GM21825 (cell line): ENCODE measurements at regions not wholly inside any gene's neighbourhood (a gene's known extent, or its start where the extent isn't known, plus 50 kb on each side); places are given as distances from the start of the nearest gene placed in this dataset.
"Not testable (repeated sequence)": the region's sequence is repeated elsewhere in the genome, so short reads cannot be mapped to it uniquely, and the experiment has no call there.

Experiments used
- ATAC-seq: cut with Tn5 transposase; IDR thresholded peaks from one replicate; pipeline ENCODE4 v1.9.1; 2021; ENCODE audit warnings: mild to moderate bottlenecking, moderate library complexity; ENCODE audit not compliant: unreplicated experiment

- not testable (repeated sequence) for ATAC-seq
Measured at GRCh38 chr1:228611707-228612106, 123.6 kb upstream of the RHOU start.

GRCh38 chr1:228622002-228622716, 113.1 kb upstream of the RHOU start:
- not testable (repeated sequence) for ATAC-seq

- not testable (repeated sequence) for ATAC-seq
Measured at GRCh38 chr1:228626481-228626880, 108.8 kb upstream of the RHOU start.

- ATAC-seq, result not testable (repeated sequence)
Measured at GRCh38 chr1:228632858-228633257, 102.4 kb upstream of the RHOU start.

- not testable (repeated sequence) for ATAC-seq
Measured at GRCh38 chr1:228635304-228635703, 100.0 kb upstream of the RHOU start.

- not testable (repeated sequence) for ATAC-seq
Measured at GRCh38 chr1:228637529-228637928, 97.8 kb upstream of the RHOU start.

GRCh38 chr1:228646717-228647522, 88.4 kb upstream of the RHOU start:
- peak; percentile 41 for ATAC-seq

GRCh38 chr1:228647523-228648444, 87.5 kb upstream of the RHOU start:
- peak; percentile 39 for ATAC-seq

- no peak for ATAC-seq
Measured at GRCh38 chr1:228648647-228649383, 86.5 kb upstream of the RHOU start.

GRCh38 chr1:228650141-228650540, 85.1 kb upstream of the RHOU start:
- ATAC-seq, result no peak

- no peak for ATAC-seq
Measured at GRCh38 chr1:228650946-228651345, 84.3 kb upstream of the RHOU start.

GRCh38 chr1:228652116-228652515, 83.2 kb upstream of the RHOU start:
- ATAC-seq, result no peak

- ATAC-seq, result not testable (repeated sequence)
Measured at GRCh38 chr1:228653057-228653456, 82.2 kb upstream of the RHOU start.

- no peak for ATAC-seq
Measured at GRCh38 chr1:228653748-228654147, 81.5 kb upstream of the RHOU start.

- ATAC-seq, result no peak
Measured at GRCh38 chr1:228655796-228656394, 79.4 kb upstream of the RHOU start.

- ATAC-seq, result not testable (repeated sequence)
Measured at GRCh38 chr1:228662007-228662689, 73.1 kb upstream of the RHOU start.

GRCh38 chr1:228664399-228664914, 70.8 kb upstream of the RHOU start:
- no peak for ATAC-seq

- no peak for ATAC-seq
Measured at GRCh38 chr1:228666686-228667623, 68.3 kb upstream of the RHOU start.
